H9 (cell line): ENCODE measurements at regions not wholly inside any gene's neighbourhood (a gene's known extent, or its start where the extent isn't known, plus 50 kb on each side); places are given as distances from the start of the nearest gene placed in this dataset.

Experiments
- DNase-seq: peaks from one replicate; pipeline ENCODE4 v3.0.0-alpha.2; 2017
- H2AFZ ChIP-seq: one replicate; pipeline ENCODE4 v1.6.1; 2013; ENCODE audit warnings: mild to moderate bottlenecking, low read length, control low read depth, moderate library complexity
- H2AK5ac ChIP-seq: 2 replicates; pipeline ENCODE4 v1.6.1; 2013; ENCODE audit warnings: low read length, control low read depth, mixed read lengths; ENCODE audit not compliant: insufficient read length
- H2BK120ac ChIP-seq: one replicate; pipeline ENCODE4 v1.6.1; 2013; ENCODE audit warnings: low read depth, mild to moderate bottlenecking, low read length, control low read depth, inconsistent platforms; ENCODE audit not compliant: poor library complexity, severe bottlenecking
- H2BK12ac ChIP-seq: 2 replicates; pipeline ENCODE4 v1.6.1; 2013; ENCODE audit warnings: low read length, control low read depth, mixed read lengths, low read depth; ENCODE audit not compliant: insufficient read length
- H2BK15ac ChIP-seq: 2 replicates; pipeline ENCODE4 v1.6.1; 2013; ENCODE audit warnings: low read depth, low read length, control low read depth
- H2BK20ac ChIP-seq: one replicate; pipeline ENCODE4 v1.6.1; 2013; ENCODE audit warnings: low read depth, mild to moderate bottlenecking, low read length, control low read depth, inconsistent platforms; ENCODE audit not compliant: poor library complexity, severe bottlenecking
- H2BK5ac ChIP-seq: 2 replicates; pipeline ENCODE4 v1.6.1; 2013; ENCODE audit warnings: low read length, control low read depth, mixed read lengths; ENCODE audit not compliant: insufficient read length
- H3K14ac ChIP-seq: 2 replicates; pipeline ENCODE4 v1.6.1; 2013; ENCODE audit warnings: low read length, control low read depth; ENCODE audit not compliant: insufficient read depth
- H3K18ac ChIP-seq: 2 replicates; pipeline ENCODE4 v1.6.1; 2013; ENCODE audit warnings: low read depth, mild to moderate bottlenecking, mixed read lengths, low read length, control low read depth; ENCODE audit not compliant: insufficient read length
- H3K23ac ChIP-seq: 2 replicates; pipeline ENCODE4 v1.6.1; 2013; ENCODE audit warnings: low read length, control low read depth, mixed read lengths, low read depth; ENCODE audit not compliant: insufficient read length
- H3K23me2 ChIP-seq: 2 replicates; pipeline ENCODE4 v1.6.1; 2013; ENCODE audit warnings: low read depth, mild to moderate bottlenecking, mixed read lengths, low read length, control low read depth; ENCODE audit not compliant: insufficient read length, poor library complexity, severe bottlenecking
- H3K27ac ChIP-seq: 2 replicates; pipeline ENCODE4 v1.5.1; 2013; ENCODE audit warnings: low read length, control low read depth, mixed read lengths, low read depth; ENCODE audit not compliant: insufficient read length
- H3K27me3 ChIP-seq: 2 replicates; pipeline ENCODE4 v1.6.1; 2013; ENCODE audit warnings: low read length, control low read depth, inconsistent platforms; ENCODE audit not compliant: insufficient read depth
- H3K4ac ChIP-seq: 2 replicates; pipeline ENCODE4 v1.6.1; 2013; ENCODE audit warnings: low read depth, mild to moderate bottlenecking, control low read depth, inconsistent platforms, low read length, moderate library complexity
- H3K4me1 ChIP-seq: 2 replicates; pipeline ENCODE4 v1.6.1; 2013; ENCODE audit warnings: low read length, control low read depth, inconsistent platforms; ENCODE audit not compliant: insufficient read depth
- H3K4me2 ChIP-seq: 2 replicates; pipeline ENCODE4 v1.6.1; 2013; ENCODE audit warnings: low read length, control low read depth, mixed read lengths; ENCODE audit not compliant: insufficient read length, insufficient read depth
- H3K56ac ChIP-seq: 2 replicates; pipeline ENCODE4 v1.6.1; 2013; ENCODE audit warnings: low read depth, mild to moderate bottlenecking, mixed read lengths, low read length, control low read depth; ENCODE audit not compliant: insufficient read length
- H3K79me1 ChIP-seq: 2 replicates; pipeline ENCODE4 v1.6.1; 2013; ENCODE audit warnings: low read depth, mild to moderate bottlenecking, moderate library complexity, low read length, control low read depth, inconsistent platforms; ENCODE audit not compliant: insufficient read depth, poor library complexity, severe bottlenecking
- H3K79me2 ChIP-seq: 2 replicates; pipeline ENCODE4 v1.6.1; 2013; ENCODE audit warnings: low read length, control low read depth, inconsistent platforms; ENCODE audit not compliant: insufficient read depth
- H3K9ac ChIP-seq: 2 replicates; pipeline ENCODE4 v1.6.1; 2013; ENCODE audit warnings: low read length, control low read depth, mixed read lengths; ENCODE audit not compliant: insufficient read length; ENCODE audit errors: extremely low read depth
- H3K9me3 ChIP-seq: one replicate; pipeline ENCODE4 v1.6.1; 2013; ENCODE audit warnings: low read depth, low read length, inconsistent platforms; ENCODE audit not compliant: control insufficient read depth
- H3T11ph ChIP-seq: one replicate; pipeline ENCODE4 v1.6.1; 2013; ENCODE audit warnings: mild to moderate bottlenecking, low read length, control low read depth, inconsistent platforms
- H4K20me1 ChIP-seq: one replicate; pipeline ENCODE4 v1.6.1; 2013; ENCODE audit not compliant: control insufficient read depth, insufficient read length, insufficient read depth
- H4K5ac ChIP-seq: 2 replicates; pipeline ENCODE4 v1.6.1; 2013; ENCODE audit warnings: low read depth, mild to moderate bottlenecking, mixed read lengths, low read length, control low read depth; ENCODE audit not compliant: insufficient read length
- H4K8ac ChIP-seq: replicated peaks from 2 replicates; pipeline ENCODE4 v1.6.1; 2013; ENCODE audit warnings: low read length, control low read depth, mixed read lengths, low read depth; ENCODE audit not compliant: insufficient read length
- H4K91ac ChIP-seq: 2 replicates; pipeline ENCODE4 v1.6.1; 2013; ENCODE audit warnings: low read depth, mild to moderate bottlenecking, moderate library complexity, mixed read lengths, low read length, control low read depth; ENCODE audit not compliant: insufficient read length
- H3K27ac Mint-ChIP-seq, 3 experiments: 2 replicates in 2 of 3; 3 replicates in 1 of 3; pipeline ENCODE4 v1.8.0; 2020 to 2021; ENCODE audit warnings: mixed read lengths in 3 of 3, mild to moderate bottlenecking in 1 of 3, moderate library complexity in 1 of 3
- H3K27me3 Mint-ChIP-seq: 2 replicates; pipeline ENCODE4 v1.8.0; 2021; ENCODE audit warnings: low read depth, mild to moderate bottlenecking, moderate library complexity, mixed read lengths
- H3K36me3 Mint-ChIP-seq, 3 experiments: 2 replicates in 2 of 3; 3 replicates in 1 of 3; pipeline ENCODE4 v1.8.0; 2020 to 2021; ENCODE audit warnings: low read depth in 3 of 3, mixed read lengths in 3 of 3; ENCODE audit not compliant: insufficient read depth in 1 of 3
- H3K4me1 Mint-ChIP-seq, 2 experiments: 2 replicates each; pipeline ENCODE4 v1.8.0; 2020; ENCODE audit warnings: mixed read lengths in 2 of 2
- H3K4me3 Mint-ChIP-seq, 2 experiments: 2 replicates in 1 of 2; 3 replicates in 1 of 2; pipeline ENCODE4 v1.8.0; 2020 to 2021; ENCODE audit warnings: mild to moderate bottlenecking in 2 of 2, mixed read lengths in 2 of 2, moderate library complexity in 1 of 2
- H3K9me3 Mint-ChIP-seq, 2 experiments: 2 replicates in 1 of 2; 3 replicates in 1 of 2; pipeline ENCODE4 v1.8.0; 2020; ENCODE audit warnings: mild to moderate bottlenecking in 2 of 2, mixed read lengths in 2 of 2, moderate library complexity in 1 of 2
- CTCF ChIP-seq: fragments of 200-600 bp; sonication (generic); conservative IDR thresholded peaks from 3 replicates; pipeline ENCODE4 v1.8.0; 2021; ENCODE audit warnings: antibody characterized with exemption, mild to moderate bottlenecking
- WGBS: extraction: QIAGEN DNeasy Blood & Tissue Kit; methylation state at CpG from one replicate; pipeline ENCODE4 v1.1.7; 2013; ENCODE audit warnings: missing lambda C conversion rate, low lambda C conversion rate, mixed read lengths; ENCODE audit not compliant: insufficient read length; ENCODE audit errors: extremely low coverage; 5-methylcytosine and 5-hydroxymethylcytosine counted together

DNA sequence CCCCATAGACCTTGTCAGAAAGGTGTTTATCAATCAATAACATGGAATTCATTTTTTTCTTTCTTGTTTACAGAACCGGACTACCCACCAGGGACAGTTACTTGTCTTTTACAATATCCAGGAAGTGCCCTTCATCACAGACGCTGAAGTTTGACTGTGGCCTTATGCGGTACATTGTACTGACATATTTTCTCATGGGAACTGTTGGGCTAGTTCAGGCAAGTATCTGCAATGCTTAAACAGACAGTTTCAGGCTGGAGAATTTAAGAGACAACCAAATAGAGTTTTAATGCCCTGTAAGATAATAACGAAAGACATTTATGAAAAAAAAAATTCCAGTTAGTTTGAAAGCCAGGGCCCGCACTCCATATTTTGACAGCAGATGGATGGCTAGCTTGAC is 246.4 kb downstream of the GATA3 start:
- no peaks in the 10 kb centered on the region for H3K27me3 ChIP-seq
- Mint-ChIP-seq H3K27ac (no peak overlapping the region), H3K4me1 (peaks cover 30 to 32% of the 10 kb centered on the region in 2 experiments)

More for the DNA sequence above, 246.4 kb downstream of the GATA3 start:
- no peaks in the 10 kb centered on the region for H3K9me3 ChIP-seq
- whole genome bisulfite sequencing: no CpG with 5 or more reads among the region's 5 CpGs
- no peak for DNase-seq
- H3K18ac ChIP-seq: no peak overlapping the region
- no peak overlapping the region for H2AK5ac ChIP-seq
- peaks cover under 1% of the 10 kb centered on the region; the same call in 1 of the 2 replicates for H3K4me1 ChIP-seq
- H3K4me2 ChIP-seq: no peak overlapping the region
- H4K20me1 ChIP-seq: no peaks in the 10 kb centered on the region
- H3K56ac ChIP-seq: no peak overlapping the region
- no peak overlapping the region for H3K27ac ChIP-seq
- no peaks in the 10 kb centered on the region for H3K79me2 ChIP-seq
- H3T11ph ChIP-seq: no peak overlapping the region
- no peak overlapping the region for H2BK12ac ChIP-seq
- no peak overlapping the region for H2BK5ac ChIP-seq
- TF ChIP-seq CTCF: no peak
- Mint-ChIP-seq H3K4me3 (no peak overlapping the region), H3K27me3 (peaks cover 26% of the 10 kb centered on the region), H3K36me3 (no peaks in the 10 kb centered on the region), H3K9me3 (no peaks in the 10 kb centered on the region)
- no peak overlapping the region for H2BK15ac ChIP-seq
- H3K79me1 ChIP-seq: no peaks in the 10 kb centered on the region
- H3K4ac ChIP-seq: no peak overlapping the region
- no peak overlapping the region for H2BK120ac ChIP-seq
- H4K91ac ChIP-seq: no peak overlapping the region
- no peak overlapping the region for H3K23ac ChIP-seq
- no peak overlapping the region for H2AFZ ChIP-seq
- no peak overlapping the region for H4K5ac ChIP-seq
- H4K8ac ChIP-seq: no peak overlapping the region
- H3K14ac ChIP-seq: no peak overlapping the region
- no peak overlapping the region for H3K9ac ChIP-seq
- H3K23me2 ChIP-seq: peaks cover 3% of the 10 kb centered on the region
- no peak overlapping the region for H2BK20ac ChIP-seq
